GM19324 (cell line): ENCODE measurements at regions not wholly inside any gene's neighbourhood (a gene's known extent, or its start where the extent isn't known, plus 50 kb on each side); places are given as distances from the start of the nearest gene placed in this dataset.
"Not testable (repeated sequence)": the region's sequence is repeated elsewhere in the genome, so short reads cannot be mapped to it uniquely, and the experiment has no call there.

ENCODE experiments used
- ATAC-seq: cut with Tn5 transposase; IDR thresholded peaks from one replicate; pipeline ENCODE4 v1.9.1; 2021; ENCODE audit warnings: mild to moderate bottlenecking, moderate library complexity; ENCODE audit not compliant: unreplicated experiment, low FRiP score

- no peak for ATAC-seq
Observed at GRCh38 chr10:109029870-109030269, 893.4 kb downstream of the XPNPEP1 start.

- no peak for ATAC-seq
Observed at GRCh38 chr10:109027534-109028185, 895.7 kb downstream of the XPNPEP1 start.

- no peak for ATAC-seq
Observed at GRCh38 chr10:109025172-109025571, 898.1 kb downstream of the XPNPEP1 start.

- no peak for ATAC-seq
Observed at GRCh38 chr10:109022417-109023049, 900.8 kb downstream of the XPNPEP1 start.

- ATAC-seq, result no peak
Observed at GRCh38 chr10:109019001-109019424, 904.3 kb downstream of the XPNPEP1 start.

GRCh38 chr10:109007514-109007913, 915.8 kb downstream of the XPNPEP1 start:
- no peak for ATAC-seq

- ATAC-seq, result no peak
Observed at GRCh38 chr10:108990441-108990840, 932.9 kb downstream of the XPNPEP1 start.

GRCh38 chr10:108989976-108990375, 933.3 kb downstream of the XPNPEP1 start:
- no peak for ATAC-seq

- no peak for ATAC-seq
Observed at GRCh38 chr10:108982159-108982558, 941.2 kb downstream of the XPNPEP1 start.

GRCh38 chr10:108980869-108981268, 942.4 kb downstream of the XPNPEP1 start:
- ATAC-seq, result no peak

- ATAC-seq, result no peak
Observed at GRCh38 chr10:108975459-108976058, 947.8 kb downstream of the XPNPEP1 start.

- ATAC-seq, result no peak
Observed at GRCh38 chr10:108970016-108970415, 953.3 kb downstream of the XPNPEP1 start.

- ATAC-seq, result no peak
Observed at GRCh38 chr10:108966411-108966810, 956.9 kb downstream of the XPNPEP1 start.

GRCh38 chr10:108966005-108966404, 957.3 kb downstream of the XPNPEP1 start:
- no peak for ATAC-seq

- no peak for ATAC-seq
Observed at GRCh38 chr10:108962172-108962571, 961.1 kb downstream of the XPNPEP1 start.

GRCh38 chr10:108957681-108958080, 965.6 kb downstream of the XPNPEP1 start:
- no peak for ATAC-seq

GRCh38 chr10:108956149-108956548, 967.2 kb downstream of the XPNPEP1 start:
- no peak for ATAC-seq

- ATAC-seq, result not testable (repeated sequence)
Observed at GRCh38 chr10:108920029-108920428, 1003.3 kb downstream of the XPNPEP1 start.

- ATAC-seq, result no peak
Observed at GRCh38 chr10:108913300-108913699, 1010.0 kb downstream of the XPNPEP1 start.

GRCh38 chr10:108911814-108912541, 1011.3 kb downstream of the XPNPEP1 start:
- peak; percentile 55 for ATAC-seq

GRCh38 chr10:108908096-108908495, 1015.2 kb downstream of the XPNPEP1 start:
- ATAC-seq, result no peak
